SU-DHL-6 (cell line): ENCODE measurements at regions not wholly inside any gene's neighbourhood (a gene's known extent, or its start where the extent isn't known, plus 50 kb on each side); places are given as distances from the start of the nearest gene placed in this dataset.

Experiments
- EZH2phosphoT487 ChIP-seq: fragments of 200-600 bp; sonication (generic), shearing (Covaris generic); conservative IDR thresholded peaks from 2 replicates; pipeline ENCODE4 v1.6.1; 2018; ENCODE audit warnings: mild to moderate bottlenecking, antibody characterized with exemption, low read length, moderate library complexity, mixed read lengths
- TF ChIP-seq, protein P1 (sequence below): fragments of 200-600 bp; sonication (generic); IDR thresholded peaks from one replicate; pipeline ENCODE4 v1.5.1; 2017; ENCODE audit warnings: antibody characterized with exemption, mild to moderate bottlenecking, low read length, moderate library complexity; ENCODE audit not compliant: insufficient read depth, poor library complexity, severe bottlenecking

DNA sequence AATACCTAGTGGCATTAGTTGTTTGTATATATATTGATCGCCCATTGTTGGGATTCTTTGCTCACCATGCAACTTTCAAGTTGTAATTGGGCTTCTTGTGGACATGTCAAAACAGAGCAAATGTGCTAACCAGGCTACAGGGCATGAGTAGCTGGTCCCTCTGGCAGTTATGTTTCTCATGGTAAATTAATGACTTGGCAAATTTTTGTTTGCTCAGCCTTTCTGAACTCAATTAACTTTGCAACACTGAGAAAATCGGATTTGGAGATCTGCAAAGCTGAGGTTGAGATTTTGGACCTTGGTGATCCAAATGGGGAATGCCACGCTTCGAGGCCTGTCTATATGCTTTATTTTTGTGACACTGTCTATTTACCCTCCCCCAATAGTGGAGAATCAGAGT is 138.5 kb upstream of the PIRT start:
- TF ChIP-seq, protein P1, sequence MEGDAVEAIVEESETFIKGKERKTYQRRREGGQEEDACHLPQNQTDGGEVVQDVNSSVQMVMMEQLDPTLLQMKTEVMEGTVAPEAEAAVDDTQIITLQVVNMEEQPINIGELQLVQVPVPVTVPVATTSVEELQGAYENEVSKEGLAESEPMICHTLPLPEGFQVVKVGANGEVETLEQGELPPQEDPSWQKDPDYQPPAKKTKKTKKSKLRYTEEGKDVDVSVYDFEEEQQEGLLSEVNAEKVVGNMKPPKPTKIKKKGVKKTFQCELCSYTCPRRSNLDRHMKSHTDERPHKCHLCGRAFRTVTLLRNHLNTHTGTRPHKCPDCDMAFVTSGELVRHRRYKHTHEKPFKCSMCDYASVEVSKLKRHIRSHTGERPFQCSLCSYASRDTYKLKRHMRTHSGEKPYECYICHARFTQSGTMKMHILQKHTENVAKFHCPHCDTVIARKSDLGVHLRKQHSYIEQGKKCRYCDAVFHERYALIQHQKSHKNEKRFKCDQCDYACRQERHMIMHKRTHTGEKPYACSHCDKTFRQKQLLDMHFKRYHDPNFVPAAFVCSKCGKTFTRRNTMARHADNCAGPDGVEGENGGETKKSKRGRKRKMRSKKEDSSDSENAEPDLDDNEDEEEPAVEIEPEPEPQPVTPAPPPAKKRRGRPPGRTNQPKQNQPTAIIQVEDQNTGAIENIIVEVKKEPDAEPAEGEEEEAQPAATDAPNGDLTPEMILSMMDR = no peak
- no peak for TF ChIP-seq EZH2phosphoT487
